22Rv1 (cell line): ENCODE measurements at regions not wholly inside any gene's neighbourhood (a gene's known extent, or its start where the extent isn't known, plus 50 kb on each side); places are given as distances from the start of the nearest gene placed in this dataset.

ENCODE experiments used
- H3K27ac ChIP-seq: fragments of 450-650 bp; 2 replicates; pipeline ENCODE4 v1.5.1; 2017
- CTCF ChIP-seq: fragments of 450-650 bp; IDR thresholded peaks from 2 replicates; pipeline ENCODE4 v1.5.1; 2017; ENCODE audit warnings: mild to moderate bottlenecking
- ZFX ChIP-seq: fragments of 450-650 bp; IDR thresholded peaks from 2 replicates; pipeline ENCODE4 v1.6.1; 2017; ENCODE audit warnings: antibody characterized with exemption, borderline replicate concordance

DNA sequence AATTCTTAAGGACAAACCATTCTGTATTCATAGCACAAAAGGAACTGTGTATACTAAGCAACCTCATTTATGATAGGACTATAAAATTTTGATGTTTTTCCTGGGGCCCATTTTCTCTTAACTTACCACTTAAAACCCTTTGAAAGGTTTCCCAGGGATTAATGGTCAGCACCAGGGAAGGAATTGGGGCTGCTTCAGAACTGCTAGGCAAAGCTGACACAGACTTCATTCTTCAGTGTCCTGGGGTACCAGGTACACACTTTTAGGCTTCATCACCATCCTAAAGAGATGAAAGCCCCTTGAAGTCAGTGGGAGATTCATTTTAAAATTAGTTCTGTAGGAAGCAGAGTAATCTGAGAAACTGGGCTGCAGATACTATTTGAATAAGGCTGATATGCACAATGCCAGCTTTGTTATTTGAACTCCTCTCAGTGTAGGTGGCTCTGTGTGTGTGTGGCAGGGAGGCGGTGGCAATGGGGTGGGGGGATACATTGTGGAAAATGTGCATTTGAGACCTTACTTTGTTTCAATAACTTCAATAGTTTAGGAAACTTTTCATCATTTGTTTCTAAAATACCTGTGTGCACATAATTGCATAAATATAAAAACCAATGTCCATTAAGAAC is 329.3 kb upstream of the DCN start:
- H3K27ac ChIP-seq, result no peak overlapping the region
- TF ChIP-seq CTCF, result no peak
- TF ChIP-seq ZFX, result no peak

- no peak overlapping the region for H3K27ac ChIP-seq
- no peak for TF ChIP-seq ZFX
- no peak for TF ChIP-seq CTCF
These were observed 325.1 kb upstream of the DCN start for GRCh38 chr12:91507754-91508153.

DNA sequence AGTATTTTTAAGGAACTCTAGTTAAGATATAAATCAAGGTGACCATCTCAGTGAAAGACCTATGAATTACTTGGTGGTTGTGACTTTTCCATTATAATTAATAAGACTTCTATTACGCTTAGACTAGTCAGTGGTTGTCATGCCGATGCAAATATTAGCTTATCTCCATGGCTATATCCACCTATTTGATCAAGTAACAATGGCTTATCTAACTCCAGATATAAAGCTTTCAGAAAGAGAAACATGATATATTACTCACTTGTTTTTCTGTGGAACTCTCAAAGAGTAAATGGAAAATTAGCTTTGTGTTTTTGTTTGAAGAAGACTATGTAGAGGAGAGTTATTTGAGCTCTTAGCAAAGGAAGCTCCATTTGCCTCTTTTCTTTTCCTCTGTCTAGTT is 323.8 kb upstream of the DCN start:
- H3K27ac ChIP-seq, result no peak overlapping the region
- TF ChIP-seq CTCF (no peak), ZFX (no peak)

GRCh38 chr12:91505006-91505405 is 322.4 kb upstream of the DCN start:
- no peak overlapping the region for H3K27ac ChIP-seq
- TF ChIP-seq CTCF (no peak), ZFX (no peak)

- no peak overlapping the region for H3K27ac ChIP-seq
- TF ChIP-seq ZFX (no peak), CTCF (no peak)
These were observed 319.6 kb upstream of the DCN start for GRCh38 chr12:91502208-91502607.

- no peak overlapping the region for H3K27ac ChIP-seq
- no peak for TF ChIP-seq ZFX
- TF ChIP-seq CTCF, result no peak
These were observed 313.7 kb upstream of the DCN start for GRCh38 chr12:91496337-91496736.

DNA sequence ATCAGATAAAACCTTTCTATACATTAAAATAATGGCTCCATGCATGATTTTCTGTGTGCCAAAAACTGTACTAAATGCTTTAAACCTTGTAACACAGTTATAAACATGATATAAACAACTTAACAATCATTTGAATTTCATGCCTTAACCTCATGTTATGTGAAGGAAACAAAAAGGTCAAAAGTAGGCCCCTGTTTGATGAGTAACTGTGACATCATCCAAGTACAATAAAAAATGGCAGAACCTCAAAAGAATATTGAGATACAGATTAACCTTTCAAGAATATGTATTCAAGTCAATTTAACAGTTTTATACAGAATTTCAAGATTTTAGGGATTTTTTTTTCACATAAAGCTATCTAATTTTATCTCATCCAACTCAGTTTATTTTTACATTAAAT is 310.7 kb upstream of the DCN start:
- H3K27ac ChIP-seq, result no peak overlapping the region
- TF ChIP-seq ZFX, result no peak
- TF ChIP-seq CTCF, result no peak
